ENCODE measurements at regions not wholly inside any gene's neighbourhood (a gene's known extent, or its start where the extent isn't known, plus 50 kb on each side); places are given as distances from the start of the nearest gene placed in this dataset.
"Not testable (repeated sequence)": the region's sequence is repeated elsewhere in the genome, so short reads cannot be mapped to it uniquely, and the experiment has no call there.

DNA sequence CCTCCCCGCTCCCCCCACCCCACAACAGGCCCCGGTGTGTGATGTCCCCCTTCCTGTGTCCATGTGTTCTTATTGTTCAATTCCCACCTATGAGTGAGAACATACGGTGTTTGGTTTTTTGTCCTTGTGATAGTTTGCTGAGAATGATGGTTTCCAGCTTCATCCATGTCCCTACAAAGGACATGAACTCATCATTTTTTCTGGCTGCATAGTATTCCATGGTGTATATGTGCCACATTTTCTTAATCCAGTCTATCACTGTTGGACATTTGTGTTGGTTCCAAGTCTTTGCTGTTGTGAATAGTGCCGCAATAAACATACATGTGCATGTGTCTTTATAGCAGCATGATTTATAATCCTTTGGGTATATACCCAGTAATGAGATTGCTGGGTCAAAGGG, 104.3 kb downstream of the MTPN start:
- not testable (repeated sequence) for H3F3A ChIP-seq (ENCODE audit: low read depth); H3K9me3 ChIP-seq (ENCODE audit: insufficient read depth, low read depth, low read length); H3K4me1 ChIP-seq (ENCODE audit: insufficient read depth, low read length, poor library complexity, severe bottlenecking); H4K20me1 ChIP-seq (ENCODE audit: insufficient read depth, low read length, poor library complexity, severe bottlenecking); H3K4me3 ChIP-seq (ENCODE audit: low read length, poor library complexity, severe bottlenecking); H3K79me2 ChIP-seq (ENCODE audit: insufficient read depth, low read length); H3K27me3 ChIP-seq (ENCODE audit: insufficient read depth, low read length, poor library complexity, severe bottlenecking); H3K36me3 ChIP-seq (ENCODE audit: insufficient read depth, low read length); H2AFZ ChIP-seq (ENCODE audit: low read length); H3K4me2 ChIP-seq (ENCODE audit: low read depth, low read length, poor library complexity, severe bottlenecking); H3K9ac ChIP-seq (ENCODE audit: low read depth, low read length, poor library complexity, severe bottlenecking); H3K9me2 ChIP-seq (replicated peaks; ENCODE audit: low read depth, low read length)

DNA sequence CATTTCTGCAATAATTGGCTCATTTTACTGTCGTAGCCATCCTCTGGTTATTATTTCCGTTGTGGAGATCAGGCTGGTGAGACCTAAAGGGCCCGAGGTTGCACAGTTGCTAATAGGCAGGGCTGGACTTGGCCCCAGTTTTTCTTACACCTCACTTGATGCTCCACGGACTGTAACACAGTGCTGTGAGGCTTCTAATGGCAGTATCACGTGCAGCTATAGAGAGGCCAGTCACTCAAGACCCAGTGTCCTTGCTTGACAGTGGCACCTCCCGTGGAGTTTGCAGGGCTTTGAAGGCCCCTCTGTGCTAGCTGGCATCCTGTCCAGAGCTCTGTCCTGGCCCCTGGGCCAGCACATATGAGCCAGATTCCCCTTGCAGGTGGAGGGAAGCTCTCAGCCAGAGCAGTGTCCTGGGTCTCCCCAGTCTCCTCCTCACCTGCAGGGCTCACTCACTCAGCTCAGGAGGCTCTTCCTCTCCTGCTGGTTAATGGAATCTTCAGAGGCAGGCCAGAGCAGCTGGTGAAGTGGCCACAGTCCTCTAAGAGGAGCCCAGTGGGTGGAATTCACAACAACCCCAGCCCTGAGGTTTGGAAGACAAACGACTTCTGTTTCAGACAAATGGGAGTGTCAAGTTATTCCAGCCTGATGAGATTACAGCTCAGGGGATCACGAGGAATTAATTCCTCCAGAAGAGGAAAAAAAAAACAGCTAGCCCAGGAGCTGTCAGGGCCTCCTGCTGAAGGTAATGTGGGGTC, 114.2 kb upstream of the FAM180A start:
- Histone ChIP-seq H3K4me2 (ENCODE audit: low read depth, low read length, poor library complexity, severe bottlenecking) (no peak overlapping the region), H3K9me2 (replicated peaks; ENCODE audit: low read depth, low read length) (no peaks in the 10 kb centered on the region), H3K4me1 (ENCODE audit: insufficient read depth, low read length, poor library complexity, severe bottlenecking) (no peaks in the 10 kb centered on the region), H3K27me3 (ENCODE audit: insufficient read depth, low read length, poor library complexity, severe bottlenecking) (no peaks in the 10 kb centered on the region), H3K9ac (ENCODE audit: low read depth, low read length, poor library complexity, severe bottlenecking) (no peak overlapping the region), H3F3A (ENCODE audit: low read depth) (no peaks in the 10 kb centered on the region), H3K36me3 (ENCODE audit: insufficient read depth, low read length) (no peaks in the 10 kb centered on the region), H3K79me2 (ENCODE audit: insufficient read depth, low read length) (no peaks in the 10 kb centered on the region), H3K4me3 (ENCODE audit: low read length, poor library complexity, severe bottlenecking) (no peak overlapping the region), H3K9me3 (ENCODE audit: insufficient read depth, low read depth, low read length) (no peaks in the 10 kb centered on the region; the same call in 1 of the 2 replicates), H4K20me1 (ENCODE audit: insufficient read depth, low read length, poor library complexity, severe bottlenecking) (no peaks in the 10 kb centered on the region), H2AFZ (ENCODE audit: low read length) (no peak overlapping the region)
- TF ChIP-seq, protein P1, sequence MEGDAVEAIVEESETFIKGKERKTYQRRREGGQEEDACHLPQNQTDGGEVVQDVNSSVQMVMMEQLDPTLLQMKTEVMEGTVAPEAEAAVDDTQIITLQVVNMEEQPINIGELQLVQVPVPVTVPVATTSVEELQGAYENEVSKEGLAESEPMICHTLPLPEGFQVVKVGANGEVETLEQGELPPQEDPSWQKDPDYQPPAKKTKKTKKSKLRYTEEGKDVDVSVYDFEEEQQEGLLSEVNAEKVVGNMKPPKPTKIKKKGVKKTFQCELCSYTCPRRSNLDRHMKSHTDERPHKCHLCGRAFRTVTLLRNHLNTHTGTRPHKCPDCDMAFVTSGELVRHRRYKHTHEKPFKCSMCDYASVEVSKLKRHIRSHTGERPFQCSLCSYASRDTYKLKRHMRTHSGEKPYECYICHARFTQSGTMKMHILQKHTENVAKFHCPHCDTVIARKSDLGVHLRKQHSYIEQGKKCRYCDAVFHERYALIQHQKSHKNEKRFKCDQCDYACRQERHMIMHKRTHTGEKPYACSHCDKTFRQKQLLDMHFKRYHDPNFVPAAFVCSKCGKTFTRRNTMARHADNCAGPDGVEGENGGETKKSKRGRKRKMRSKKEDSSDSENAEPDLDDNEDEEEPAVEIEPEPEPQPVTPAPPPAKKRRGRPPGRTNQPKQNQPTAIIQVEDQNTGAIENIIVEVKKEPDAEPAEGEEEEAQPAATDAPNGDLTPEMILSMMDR (conservative IDR thresholded peaks at IDR 0.05; ENCODE audit: low read length) = no peak
- no peak for TF ChIP-seq EZH2phosphoT487 (IDR thresholded peaks at IDR 0.05; ENCODE audit: borderline replicate concordance)

- H4K20me1 ChIP-seq (ENCODE audit: insufficient read depth, low read length, poor library complexity, severe bottlenecking) = no peaks in the 10 kb centered on the region
- no peaks in the 10 kb centered on the region for H3F3A ChIP-seq (ENCODE audit: low read depth)
- H3K36me3 ChIP-seq (ENCODE audit: insufficient read depth, low read length) = no peaks in the 10 kb centered on the region
- no peak overlapping the region for H3K9ac ChIP-seq (ENCODE audit: low read depth, low read length, poor library complexity, severe bottlenecking)
- H3K9me2 ChIP-seq (replicated peaks; ENCODE audit: low read depth, low read length) = no peaks in the 10 kb centered on the region
- H3K79me2 ChIP-seq (ENCODE audit: insufficient read depth, low read length) = no peaks in the 10 kb centered on the region
- H3K4me3 ChIP-seq (ENCODE audit: low read length, poor library complexity, severe bottlenecking) = no peak overlapping the region
- H3K4me2 ChIP-seq (ENCODE audit: low read depth, low read length, poor library complexity, severe bottlenecking) = no peak overlapping the region
- TF ChIP-seq, protein P1 (conservative IDR thresholded peaks at IDR 0.05; ENCODE audit: low read length) = no peak
- no peak for TF ChIP-seq EZH2phosphoT487 (IDR thresholded peaks at IDR 0.05; ENCODE audit: borderline replicate concordance)
- no peaks in the 10 kb centered on the region for H3K27me3 ChIP-seq (ENCODE audit: insufficient read depth, low read length, poor library complexity, severe bottlenecking)
- no peak overlapping the region for H2AFZ ChIP-seq (ENCODE audit: low read length)
- no peaks in the 10 kb centered on the region for H3K4me1 ChIP-seq (ENCODE audit: insufficient read depth, low read length, poor library complexity, severe bottlenecking)
- peaks cover 3% of the 10 kb centered on the region; the same call in 1 of the 2 replicates for H3K9me3 ChIP-seq (ENCODE audit: insufficient read depth, low read depth, low read length)
Measured at GRCh38 chr7:135859538-135859937, 110.9 kb upstream of the FAM180A start.

DNA sequence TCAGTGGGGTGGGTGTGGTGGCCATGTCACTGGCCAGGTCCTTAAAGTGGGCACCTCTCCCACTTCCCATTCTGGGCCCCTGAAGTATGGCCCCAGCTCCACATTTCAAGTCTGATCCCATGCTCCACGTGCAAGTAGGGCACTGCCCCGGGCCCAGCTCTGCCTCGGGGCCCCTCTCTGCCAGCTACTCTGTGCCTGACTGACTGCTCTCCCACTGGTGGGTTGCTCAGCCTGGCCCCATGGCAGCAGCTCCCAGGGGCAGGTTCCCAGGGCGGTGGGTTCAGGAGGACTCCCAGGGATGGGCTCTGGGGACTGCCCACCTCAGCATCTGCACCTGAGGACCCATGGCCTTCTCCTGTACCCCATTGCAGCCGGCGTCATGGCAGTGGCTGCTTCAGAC, 110.2 kb upstream of the FAM180A start:
- Histone ChIP-seq H2AFZ (ENCODE audit: low read length) (no peak overlapping the region), H3K36me3 (ENCODE audit: insufficient read depth, low read length) (no peaks in the 10 kb centered on the region), H3K79me2 (ENCODE audit: insufficient read depth, low read length) (no peaks in the 10 kb centered on the region), H3K4me3 (ENCODE audit: low read length, poor library complexity, severe bottlenecking) (no peak overlapping the region), H4K20me1 (ENCODE audit: insufficient read depth, low read length, poor library complexity, severe bottlenecking) (no peaks in the 10 kb centered on the region), H3K9ac (ENCODE audit: low read depth, low read length, poor library complexity, severe bottlenecking) (no peak overlapping the region), H3F3A (ENCODE audit: low read depth) (no peaks in the 10 kb centered on the region), H3K4me1 (ENCODE audit: insufficient read depth, low read length, poor library complexity, severe bottlenecking) (no peaks in the 10 kb centered on the region), H3K9me2 (replicated peaks; ENCODE audit: low read depth, low read length) (no peaks in the 10 kb centered on the region), H3K4me2 (ENCODE audit: low read depth, low read length, poor library complexity, severe bottlenecking) (no peak overlapping the region), H3K27me3 (ENCODE audit: insufficient read depth, low read length, poor library complexity, severe bottlenecking) (no peaks in the 10 kb centered on the region), H3K9me3 (ENCODE audit: insufficient read depth, low read depth, low read length) (peaks cover 3% of the 10 kb centered on the region; the same call in 1 of the 2 replicates)
- TF ChIP-seq EZH2phosphoT487 (IDR thresholded peaks at IDR 0.05; ENCODE audit: borderline replicate concordance) = no peak
- TF ChIP-seq, protein P1 (conservative IDR thresholded peaks at IDR 0.05; ENCODE audit: low read length) = no peak
